IMR-90 (cell line): ENCODE measurements at regions not wholly inside any gene's neighbourhood (a gene's known extent, or its start where the extent isn't known, plus 50 kb on each side); places are given as distances from the start of the nearest gene placed in this dataset.

Source experiments
- ATAC-seq: fragments of 200-7000 bp; cut with Tn5 transposase; 2 replicates; pipeline ENCODE4 v1.9.1; 2020; ENCODE audit warnings: low read depth, mild to moderate bottlenecking, moderate library complexity
- BruUV-seq: library from RNA; stranded (reverse); fragments of 400-500 nt; replicated peaks from 2 replicates; lab custom pipeline; 2021; lab: Mats Ljungman, UMichigan
- CTCF ChIA-PET: fragments of 300-600 bp; formaldehyde crosslinking; extraction: SDS; loops from one replicate; lab custom pipeline; 2021; ENCODE audit warnings: antibody characterized with exemption; lab: Yijun Ruan, JAX
- POLR2A ChIA-PET: fragments of 300-600 bp; sonication (Branson Sonifier 250); formaldehyde crosslinking; loops from one replicate; lab custom pipeline; 2022; ENCODE audit warnings: antibody characterized with exemption; ENCODE audit not compliant: unreplicated experiment; lab: Charles Lee
- DNase-seq: peaks from one replicate; pipeline ENCODE4 v3.0.0; 2013
- H2AFZ ChIP-seq: replicated peaks from 2 replicates; pipeline ENCODE3; 2013; ENCODE audit warnings: low read length, mild to moderate bottlenecking; ENCODE audit not compliant: poor library complexity
- H2AK5ac ChIP-seq: 2 replicates; pipeline ENCODE4 v1.6.1; 2013; ENCODE audit warnings: low read depth, low read length, inconsistent platforms
- H2AK9ac ChIP-seq: replicated peaks from 2 replicates; pipeline ENCODE3; 2013; ENCODE audit warnings: mild to moderate bottlenecking, low read depth, low read length, moderate library complexity; ENCODE audit not compliant: poor library complexity
- H2BK120ac ChIP-seq: 2 replicates; pipeline ENCODE4 v1.6.1; 2013; ENCODE audit warnings: low read depth, low read length, inconsistent platforms
- H2BK15ac ChIP-seq: 3 replicates; pipeline ENCODE4 v1.6.1; 2013; ENCODE audit warnings: low read depth, low read length, inconsistent platforms
- H2BK20ac ChIP-seq: 2 replicates; pipeline ENCODE4 v1.6.1; 2013; ENCODE audit warnings: low read depth, mild to moderate bottlenecking, inconsistent platforms, low read length, moderate library complexity
- H2BK5ac ChIP-seq: 2 replicates; pipeline ENCODE4 v1.6.1; 2013; ENCODE audit warnings: mild to moderate bottlenecking, low read depth, low read length, inconsistent platforms; ENCODE audit not compliant: poor library complexity, severe bottlenecking
- H3K14ac ChIP-seq: replicated peaks from 2 replicates; pipeline ENCODE4 v1.6.1; 2013; ENCODE audit warnings: low read depth, low read length, inconsistent platforms
- H3K18ac ChIP-seq: 2 replicates; pipeline ENCODE4 v1.6.1; 2013; ENCODE audit warnings: low read depth, low read length, control low read depth
- H3K23ac ChIP-seq: 2 replicates; pipeline ENCODE4 v1.6.1; 2013; ENCODE audit warnings: low read depth, low read length, inconsistent platforms
- H3K27ac ChIP-seq: 2 replicates; pipeline ENCODE4 v1.5.1; 2013; ENCODE audit warnings: mild to moderate bottlenecking, control low read depth, low read length; ENCODE audit not compliant: insufficient read depth
- H3K27me3 ChIP-seq: 2 replicates; pipeline ENCODE4 v1.6.1; 2013; ENCODE audit warnings: low read length; ENCODE audit not compliant: control insufficient read depth, insufficient read depth
- H3K36me3 ChIP-seq: 2 replicates; pipeline ENCODE4 v1.6.1; 2013; ENCODE audit warnings: low read length, mixed read lengths; ENCODE audit not compliant: control insufficient read depth, insufficient read depth
- H3K4ac ChIP-seq: 2 replicates; pipeline ENCODE4 v1.6.1; 2013; ENCODE audit warnings: low read depth, low read length, inconsistent platforms
- H3K4me1 ChIP-seq: 2 replicates; pipeline ENCODE4 v1.6.1; 2013; ENCODE audit warnings: low read length, mixed read lengths; ENCODE audit not compliant: control insufficient read depth, insufficient read depth
- H3K4me2 ChIP-seq: 2 replicates; pipeline ENCODE4 v1.6.1; 2013; ENCODE audit warnings: low read depth, mild to moderate bottlenecking, control low read depth, low read length, moderate library complexity
- H3K4me3 ChIP-seq: 2 replicates; pipeline ENCODE4 v1.5.1; 2013; ENCODE audit warnings: low read depth, mild to moderate bottlenecking, control low read depth, low read length, moderate library complexity; ENCODE audit not compliant: insufficient read depth
- H3K56ac ChIP-seq: 2 replicates; pipeline ENCODE4 v1.6.1; 2013; ENCODE audit warnings: low read length, inconsistent platforms; ENCODE audit not compliant: insufficient read depth; ENCODE audit errors: extremely low read depth
- H3K79me1 ChIP-seq, 2 experiments: 2 replicates each; pipeline ENCODE4 v1.6.1; 2013; ENCODE audit warnings: low read length in 2 of 2, inconsistent platforms in 1 of 2, low read depth in 1 of 2
- H3K9ac ChIP-seq: 2 replicates; pipeline ENCODE4 v1.6.1; 2013; ENCODE audit warnings: low read depth, low read length, control low read depth
- H3K9me1 ChIP-seq: 2 replicates; pipeline ENCODE4 v1.6.1; 2013; ENCODE audit warnings: low read length, inconsistent platforms; ENCODE audit not compliant: insufficient read depth
- H3K9me3 ChIP-seq: 2 replicates; pipeline ENCODE4 v1.6.1; 2013; ENCODE audit warnings: low read length; ENCODE audit not compliant: control insufficient read depth, insufficient read depth
- H4K20me1 ChIP-seq: 2 replicates; pipeline ENCODE4 v1.6.1; 2013; ENCODE audit warnings: low read length, inconsistent platforms; ENCODE audit not compliant: insufficient read depth
- H4K5ac ChIP-seq: 2 replicates; pipeline ENCODE4 v1.6.1; 2013; ENCODE audit warnings: mild to moderate bottlenecking, low read depth, low read length, control low read depth
- H4K8ac ChIP-seq, 2 experiments: 2 replicates each; pipeline ENCODE4 v1.6.1; 2013; ENCODE audit warnings: low read depth in 2 of 2, low read length in 2 of 2, control low read depth in 1 of 2, inconsistent platforms in 1 of 2
- H4K91ac ChIP-seq: 2 replicates; pipeline ENCODE4 v1.6.1; 2013; ENCODE audit warnings: low read depth, low read length, inconsistent platforms; ENCODE audit not compliant: insufficient read depth
- BHLHE40 ChIP-seq: fragments of 150-350 bp; IDR thresholded peaks from 2 replicates; pipeline ENCODE4 v1.6.1; 2016; ENCODE audit warnings: mild to moderate bottlenecking, low read depth, low read length
- CEBPB ChIP-seq: IDR thresholded peaks from 2 replicates; pipeline ENCODE4 v1.6.1; 2012; ENCODE audit warnings: low read depth, low read length, improper control_type of control experiment
- CHD1 ChIP-seq: IDR thresholded peaks from 2 replicates; pipeline ENCODE4 v1.6.1; 2012; ENCODE audit warnings: low read depth, low read length, improper control_type of control experiment
- CTCF ChIP-seq: conservative IDR thresholded peaks from 2 replicates; pipeline ENCODE4 v1.5.1; 2012; ENCODE audit warnings: mild to moderate bottlenecking, low read depth, low read length, improper control_type of control experiment
- ELK1 ChIP-seq: fragments of 150-350 bp; IDR thresholded peaks from 2 replicates; pipeline ENCODE4 v1.6.1; 2016; ENCODE audit warnings: low read depth, mild to moderate bottlenecking, low read length, moderate library complexity, borderline replicate concordance
- FOS ChIP-seq: fragments of 150-350 bp; IDR thresholded peaks from 2 replicates; pipeline ENCODE4 v1.6.1; 2016; ENCODE audit warnings: low read depth, low read length
- MAFK ChIP-seq: IDR thresholded peaks from 2 replicates; pipeline ENCODE4 v1.6.1; 2012; ENCODE audit warnings: low read depth, low read length, improper control_type of control experiment
- MAZ ChIP-seq: IDR thresholded peaks from 2 replicates; pipeline ENCODE4 v1.6.1; 2012; ENCODE audit warnings: low read depth, mild to moderate bottlenecking, low read length, improper control_type of control experiment, moderate library complexity, borderline replicate concordance
- MXI1 ChIP-seq: IDR thresholded peaks from 2 replicates; pipeline ENCODE4 v1.6.1; 2012; ENCODE audit warnings: low read depth, mild to moderate bottlenecking, low read length, moderate library complexity, borderline replicate concordance
- NFE2L2 ChIP-seq: fragments of 150-350 bp; IDR thresholded peaks from 2 replicates; pipeline ENCODE4 v1.6.1; 2016; ENCODE audit warnings: low read depth, mild to moderate bottlenecking, low read length
- RAD21 ChIP-seq: IDR thresholded peaks from 2 replicates; pipeline ENCODE4 v1.6.1; 2012; ENCODE audit warnings: low read length, improper control_type of control experiment
- RCOR1 ChIP-seq: IDR thresholded peaks from 2 replicates; pipeline ENCODE4 v1.6.1; 2012; ENCODE audit warnings: mild to moderate bottlenecking, low read length, improper control_type of control experiment; ENCODE audit not compliant: insufficient replicate concordance
- RFX5 ChIP-seq: IDR thresholded peaks from 2 replicates; pipeline ENCODE4 v1.8.0; 2012; ENCODE audit warnings: low read depth, mild to moderate bottlenecking, low read length, moderate library complexity
- SMC3 ChIP-seq: fragments of 150-350 bp; IDR thresholded peaks from 2 replicates; pipeline ENCODE4 v1.6.1; 2016; ENCODE audit warnings: low read depth, mild to moderate bottlenecking, antibody characterized with exemption, low read length, moderate library complexity
- WGBS, 2 experiments: methylation state at CpG; one replicate each; pipeline versions ENCODE4 v1.1.5 to v1.1.7; 2013; ENCODE audit warnings: missing lambda C conversion rate in 2 of 2; ENCODE audit not compliant: insufficient read length in 1 of 2; ENCODE audit errors: extremely low coverage in 2 of 2; 5-methylcytosine and 5-hydroxymethylcytosine counted together
- dilution Hi-C: fragments of 300-500 bp; cut with HindIII; formaldehyde crosslinking; loops from one replicate; pipeline ENCODE4 v1.14.3; 2018; ENCODE audit warnings: low sequenced_read_pairs; ENCODE audit not compliant: unreplicated experiment
- in situ Hi-C: fragments of 300-500 bp; cut with MboI; formaldehyde crosslinking; loops from 3 replicates; pipeline ENCODE4 v1.14.3; 2019; ENCODE audit warnings: low sequenced_read_pairs, inconsistent platforms, mixed read lengths
- intact Hi-C: fragments of 100-400 bp; cut with micrococcal nuclease; formaldehyde crosslinking; loops from 2 replicates; pipeline ENCODE4 v1.10.0; 2022

- DNase-seq (peak; percentile 74), ATAC-seq (peak; percentile 66)
- H4K91ac ChIP-seq: peak overlapping the region; percentile 50
- ChIA-PET CTCF (interaction anchor here (0.6 to 1.3 kb wide), 2 partner anchors 18 to 41 kb away, joined by 3 read pairs; no protein-coding TSS in a partner anchor), POLR2A (no interaction called here)
- H3K9me1 ChIP-seq: 0 out of 2 replicates have a peak, but pooled peaks cover 3% of the 10 kb centered on the region
- H3K9ac ChIP-seq: no peak overlapping the region
- H3K56ac ChIP-seq: peak overlapping the region; percentile 24; the same call in 1 of the 2 replicates
- H4K5ac ChIP-seq: peak overlapping the region; percentile 25; the same call in 1 of the 2 replicates
- no peaks in the 10 kb centered on the region for H3K9me3 ChIP-seq
- no peak overlapping the region for H3K4me3 ChIP-seq
- H3K4me1 ChIP-seq: peaks cover 6% of the 10 kb centered on the region; the same call in 1 of the 2 replicates
- WGBS, 2 experiments: no CpG with 5 or more reads among the region's 6 CpGs
- H3K14ac ChIP-seq: peak overlapping the region; percentile 76
- H3K27ac ChIP-seq: no peak overlapping the region
- dilution Hi-C loops: no loop called here
- peak overlapping the region; percentile 87 for H2BK120ac ChIP-seq
- peak overlapping the region; percentile 29; the same call in 1 of the 2 replicates for H3K18ac ChIP-seq
- peak overlapping the region; percentile 46; the same call in 1 of the 2 replicates for H3K4me2 ChIP-seq
- H2BK15ac ChIP-seq: peak overlapping the region; percentile 90; the same call in 1 of the 3 replicates
- H2BK5ac ChIP-seq: peak overlapping the region; percentile 88
- H3K36me3 ChIP-seq: no peaks in the 10 kb centered on the region
- H3K79me1 ChIP-seq: no peaks in the 10 kb centered on the region
- H3K23ac ChIP-seq: peak overlapping the region; percentile 58; the same call in 1 of the 2 replicates
- peak overlapping the region; percentile 91 for H2BK20ac ChIP-seq
- peak overlapping the region in 1 of 2 experiments; percentile 53; a peak in 2 of 4 replicates for H4K8ac ChIP-seq
- in situ Hi-C loops: no loop called here
- H4K20me1 ChIP-seq: no peaks in the 10 kb centered on the region
- H2AK9ac ChIP-seq: peak overlapping the region; percentile 51
- intact Hi-C loops: loop anchor here (10.0 kb wide), 1 partner anchor 1050 kb away; no protein-coding TSS in a partner anchor
- H2AFZ ChIP-seq: peak overlapping the region; percentile 74
- BruUV-seq: no TSS peak
- no peaks in the 10 kb centered on the region for H3K27me3 ChIP-seq
- peak overlapping the region; percentile 78; the same call in 1 of the 2 replicates for H2AK5ac ChIP-seq
- peak overlapping the region; percentile 90 for H3K4ac ChIP-seq
- TF ChIP-seq MXI1 (no peak), RCOR1 (no peak), NFE2L2 (no peak), CTCF (no peak), CHD1 (no peak), RAD21 (no peak), CEBPB (no peak), MAFK (no peak), BHLHE40 (no peak), MAZ (no peak), FOS (no peak), ELK1 (no peak), SMC3 (no peak), RFX5 (no peak)
Measured at GRCh38 chr10:44724415-44725174, 186.5 kb upstream of the TMEM72 start.
